ENCODE measurements at regions not wholly inside any gene's neighbourhood (a gene's known extent, or its start where the extent isn't known, plus 50 kb on each side); places are given as distances from the start of the nearest gene placed in this dataset.

GRCh38 chr6:140183881-140184280, 809.4 kb upstream of the CITED2 start:
- TF ChIP-seq EZH2 (IDR thresholded peaks at IDR 0.05; ENCODE audit: insufficient read depth, poor library complexity, severe bottlenecking) (no peak), EZH2phosphoT487 (IDR thresholded peaks at IDR 0.05; ENCODE audit: insufficient read depth, low read depth) (no peak)

Measured in GM23248 (cell line).